LNCaP clone FGC (cell line): ENCODE measurements at regions not wholly inside any gene's neighbourhood (a gene's known extent, or its start where the extent isn't known, plus 50 kb on each side); places are given as distances from the start of the nearest gene placed in this dataset.

ENCODE experiments used
- DNase-seq: peaks from one replicate; pipeline ENCODE4 v3.0.0-alpha.2; 2011; ENCODE audit warnings: low read depth
- H3K4me3 ChIP-seq: 2 replicates; pipeline ENCODE4 v1.5.1; 2011; ENCODE audit warnings: mild to moderate bottlenecking, low read depth, low read length, control low read depth
- CTCF ChIP-seq: IDR thresholded peaks from 2 replicates; pipeline ENCODE4 v1.5.1; 2012; ENCODE audit warnings: mild to moderate bottlenecking; ENCODE audit not compliant: control insufficient read depth, insufficient read depth; ENCODE audit errors: extremely low read depth

- TF ChIP-seq CTCF: no peak
- DNase-seq: no peak
Measured at GRCh38 chr1:218852527-218852926, 321.2 kb upstream of the LYPLAL1 start.

DNA sequence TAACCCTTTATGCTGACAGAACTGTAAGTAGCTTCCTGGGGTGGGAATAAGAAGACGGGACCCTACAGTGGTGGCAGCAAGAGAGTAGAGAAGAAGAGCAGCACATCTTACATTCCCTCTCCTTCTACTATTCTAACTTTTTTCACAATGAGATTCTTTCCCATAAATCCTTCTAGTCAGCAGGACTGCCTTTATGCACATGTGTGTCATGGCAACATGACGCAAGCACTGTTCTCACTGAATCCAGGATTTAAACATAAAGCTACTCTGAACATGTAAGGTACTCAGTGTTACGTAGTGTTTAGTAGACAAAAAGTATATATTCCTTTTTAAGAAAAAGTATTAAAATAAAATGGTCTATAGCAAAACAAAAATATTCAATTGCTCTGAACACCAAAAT, 309.7 kb upstream of the LYPLAL1 start:
- TF ChIP-seq CTCF: no peak
- no peak for DNase-seq
- H3K4me3 ChIP-seq: no peak overlapping the region

More at GRCh38 chr1:218852527-218852926, 321.2 kb upstream of the LYPLAL1 start:
- no peak overlapping the region for H3K4me3 ChIP-seq

GRCh38 chr1:218865591-218865990, 308.1 kb upstream of the LYPLAL1 start:
- H3K4me3 ChIP-seq: no peak overlapping the region
- no peak for DNase-seq
- no peak for TF ChIP-seq CTCF

- DNase-seq: no peak
- TF ChIP-seq CTCF: no peak
- no peak overlapping the region for H3K4me3 ChIP-seq
Measured at GRCh38 chr1:218866507-218866906, 307.2 kb upstream of the LYPLAL1 start.

- DNase-seq: no peak
- H3K4me3 ChIP-seq: no peak overlapping the region
- TF ChIP-seq CTCF: no peak
Measured at GRCh38 chr1:218867066-218867465, 306.6 kb upstream of the LYPLAL1 start.

DNA sequence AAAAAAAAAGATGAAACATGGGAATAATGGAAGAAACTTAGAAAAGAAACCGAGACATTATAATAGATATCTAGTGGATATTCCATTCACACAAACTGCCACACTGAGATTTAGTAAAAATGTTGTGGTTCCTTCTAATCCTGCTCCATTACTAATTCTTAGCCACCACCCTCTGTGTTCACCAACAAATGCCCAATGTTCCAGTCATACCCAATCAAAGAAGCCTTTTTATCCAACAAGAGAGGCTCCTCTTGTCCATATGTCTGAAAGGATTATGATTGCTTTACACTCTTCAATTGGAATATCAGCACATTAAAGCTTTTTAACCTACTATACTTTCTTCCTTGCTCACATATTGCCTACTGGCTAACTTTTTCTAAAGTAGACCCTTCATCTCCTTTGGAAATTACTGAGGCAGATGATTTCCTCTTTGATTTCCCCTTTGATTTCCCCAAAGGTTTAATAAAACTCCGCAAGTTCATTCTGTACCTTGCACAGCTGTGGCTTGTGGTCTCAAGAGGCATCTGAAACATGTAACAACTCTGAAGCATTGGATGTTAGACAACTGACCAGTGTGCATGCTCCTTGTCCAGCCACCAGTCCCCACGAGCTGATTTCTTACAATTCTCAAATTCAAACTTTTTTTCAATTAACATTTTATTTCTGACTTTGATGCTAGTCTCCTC, 305.6 kb upstream of the LYPLAL1 start:
- TF ChIP-seq CTCF: no peak
- DNase-seq: no peak
- no peak overlapping the region for H3K4me3 ChIP-seq

GRCh38 chr1:218869276-218869675, 304.4 kb upstream of the LYPLAL1 start:
- DNase-seq: no peak
- no peak overlapping the region for H3K4me3 ChIP-seq
- TF ChIP-seq CTCF: no peak
